Spleen (tissue), 11 donors: ENCODE measurements at regions not wholly inside any gene's neighbourhood (a gene's known extent, or its start where the extent isn't known, plus 50 kb on each side); places are given as distances from the start of the nearest gene placed in this dataset.
"Not testable (repeated sequence)": the region's sequence is repeated elsewhere in the genome, so short reads cannot be mapped to it uniquely, and the experiment has no call there.

Source experiments
- DNase-seq: peaks from one replicate; pipeline ENCODE4 v3.0.0-alpha.2; 2020
- H3K27ac ChIP-seq, 8 donors: fragments of 200-600 bp; sonication (generic) in 7 of 8; 1 replicate in 4 of 8; 2 replicates in 4 of 8; pipeline versions ENCODE4 v1.5.0 to v1.8.0; 2016 to 2021; ENCODE audit warnings: inconsistent platforms in 4 of 8, mild to moderate bottlenecking in 4 of 8, moderate library complexity in 1 of 8
- H3K27me3 ChIP-seq, 7 donors: fragments of 200-600 bp; sonication (generic) in 6 of 7; replicated peaks in 1 of 7; 1 replicate in 4 of 7; 2 replicates in 3 of 7; pipeline versions ENCODE4 v1.5.0 to v1.8.0; 2016 to 2021; ENCODE audit warnings: inconsistent platforms in 3 of 7, mild to moderate bottlenecking in 1 of 7
- H3K36me3 ChIP-seq, 6 donors: fragments of 200-600 bp; sonication (generic) in 5 of 6; 1 replicate in 4 of 6; 2 replicates in 2 of 6; pipeline versions ENCODE4 v1.5.0 to v1.8.0; 2016 to 2021; ENCODE audit warnings: inconsistent platforms in 2 of 6
- H3K4me1 ChIP-seq, 6 donors: fragments of 200-600 bp; sonication (generic) in 5 of 6; 1 replicate in 3 of 6; 2 replicates in 3 of 6; pipeline versions ENCODE4 v1.5.0 to v1.8.0; 2016 to 2021; ENCODE audit warnings: inconsistent platforms in 3 of 6
- H3K4me3 ChIP-seq, 8 donors: fragments of 200-600 bp; sonication (generic) in 7 of 8; 1 replicate in 4 of 8; 2 replicates in 4 of 8; pipeline versions ENCODE4 v1.5.0 to v1.8.0; 2016 to 2021; ENCODE audit warnings: inconsistent platforms in 4 of 8, mild to moderate bottlenecking in 4 of 8, moderate library complexity in 2 of 8
- H3K9me3 ChIP-seq, 8 donors: fragments of 200-600 bp; sonication (generic) in 7 of 8; 1 replicate in 4 of 8; 2 replicates in 4 of 8; pipeline versions ENCODE4 v1.5.0 to v1.8.0; 2016 to 2021; ENCODE audit warnings: inconsistent platforms in 4 of 8
- POLR2A ChIP-seq, 3 donors: fragments of 450-650 bp; IDR thresholded peaks; one replicate each; pipeline ENCODE4 v1.5.1; 2017; ENCODE audit warnings: antibody characterized with exemption in 3 of 3, mild to moderate bottlenecking in 1 of 3
- POLR2AphosphoS5 ChIP-seq, 3 donors: sonication (generic); formaldehyde crosslinking; IDR thresholded peaks; one replicate each; pipeline ENCODE4 v1.5.1; 2017; ENCODE audit warnings: antibody characterized with exemption in 3 of 3
- WGBS, 5 donors: extraction: QIAGEN DNeasy Blood & Tissue Kit in 3 of 5; methylation state at CpG; one replicate each; pipeline versions ENCODE4 v1.1.5 to v1.1.7; 2013 to 2018; 5-methylcytosine and 5-hydroxymethylcytosine counted together
- intact Hi-C: fragments of 100-400 bp; cut with DNase I; formaldehyde crosslinking; loops from one replicate; pipeline ENCODE4 v1.15.0; 2023; ENCODE audit warnings: low total_unique reads
- TF ChIP-seq, protein P1 (sequence below), 11 experiments: fragments of 200-600 bp in 7 of 11; fragments of 450-650 bp in 4 of 11; sonication (generic) in 4 of 11; IDR thresholded peaks in 8 of 11; conservative IDR thresholded peaks in 3 of 11; 1 replicate in 7 of 11; 2 replicates in 4 of 11; pipeline versions ENCODE4 v1.4.0 to v1.8.0; 2016 to 2021; ENCODE audit warnings: antibody characterized with exemption in 11 of 11, inconsistent platforms in 4 of 11, mild to moderate bottlenecking in 1 of 11
- donor health status: healthy with polysubstance abuse.
- donor health status: DM: no; HTN: no; CAD: no; lungs with moderate emphysema.
- donor health status: DM: no; HTN: no; CAD: no.
- donor health status: Bipolar disorder and iron deficiency.
- donor health status: healthy.
- donor health status: DM: no; HTN: no; CAD: no.
- donor health status: DM: yes; HTN: yes; CAD: no.

DNA sequence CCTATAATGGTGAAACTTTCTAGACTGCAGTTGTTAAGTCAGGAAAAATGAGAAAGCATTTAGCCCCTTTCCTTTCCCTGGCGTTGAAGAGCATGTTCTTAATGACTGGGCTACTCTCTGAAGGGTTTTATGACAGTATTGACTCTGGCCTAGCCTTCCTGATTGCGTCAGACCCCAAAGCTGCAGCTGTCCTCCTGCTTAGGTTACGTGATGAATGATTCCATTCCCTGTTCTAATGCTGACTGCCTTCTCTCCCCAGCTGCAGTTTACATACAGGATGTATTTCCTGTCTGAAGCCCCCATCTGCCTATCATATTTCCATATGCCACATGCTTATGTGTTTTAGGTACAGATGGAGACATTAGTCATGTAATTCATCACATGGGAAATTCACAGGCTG is 105.8 kb upstream of the EGFL6 start:
- TF ChIP-seq POLR2AphosphoS5 (IDR thresholded peaks at IDR 0.05) (no peak), POLR2A (IDR thresholded peaks at IDR 0.05) (no peak)
- TF ChIP-seq, protein P1, sequence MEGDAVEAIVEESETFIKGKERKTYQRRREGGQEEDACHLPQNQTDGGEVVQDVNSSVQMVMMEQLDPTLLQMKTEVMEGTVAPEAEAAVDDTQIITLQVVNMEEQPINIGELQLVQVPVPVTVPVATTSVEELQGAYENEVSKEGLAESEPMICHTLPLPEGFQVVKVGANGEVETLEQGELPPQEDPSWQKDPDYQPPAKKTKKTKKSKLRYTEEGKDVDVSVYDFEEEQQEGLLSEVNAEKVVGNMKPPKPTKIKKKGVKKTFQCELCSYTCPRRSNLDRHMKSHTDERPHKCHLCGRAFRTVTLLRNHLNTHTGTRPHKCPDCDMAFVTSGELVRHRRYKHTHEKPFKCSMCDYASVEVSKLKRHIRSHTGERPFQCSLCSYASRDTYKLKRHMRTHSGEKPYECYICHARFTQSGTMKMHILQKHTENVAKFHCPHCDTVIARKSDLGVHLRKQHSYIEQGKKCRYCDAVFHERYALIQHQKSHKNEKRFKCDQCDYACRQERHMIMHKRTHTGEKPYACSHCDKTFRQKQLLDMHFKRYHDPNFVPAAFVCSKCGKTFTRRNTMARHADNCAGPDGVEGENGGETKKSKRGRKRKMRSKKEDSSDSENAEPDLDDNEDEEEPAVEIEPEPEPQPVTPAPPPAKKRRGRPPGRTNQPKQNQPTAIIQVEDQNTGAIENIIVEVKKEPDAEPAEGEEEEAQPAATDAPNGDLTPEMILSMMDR (IDR thresholded peaks at IDR 0.05 in 8 of 11, conservative IDR thresholded peaks at IDR 0.05 in 3 of 11), result no peak
- intact Hi-C loops, result no loop called here
- Histone ChIP-seq H3K4me1 (no peaks in the 10 kb centered on the region), H3K9me3 (peaks cover 0 to 15% (median 3%) of the 10 kb centered on the region in 8 donors), H3K27ac (peak overlapping the region in 2 of 8 donors; percentile 23 to 31), H3K27me3 (peaks cover 0 to under 1% (median 0%) of the 10 kb centered on the region in 7 donors), H3K4me3 (no peak overlapping the region), H3K36me3 (no peaks in the 10 kb centered on the region)
- no peak for DNase-seq
- 28 to 60% (median 43%) methylated on average over 3 of the region's 3 CpGs for WGBS, 5 donors

DNA sequence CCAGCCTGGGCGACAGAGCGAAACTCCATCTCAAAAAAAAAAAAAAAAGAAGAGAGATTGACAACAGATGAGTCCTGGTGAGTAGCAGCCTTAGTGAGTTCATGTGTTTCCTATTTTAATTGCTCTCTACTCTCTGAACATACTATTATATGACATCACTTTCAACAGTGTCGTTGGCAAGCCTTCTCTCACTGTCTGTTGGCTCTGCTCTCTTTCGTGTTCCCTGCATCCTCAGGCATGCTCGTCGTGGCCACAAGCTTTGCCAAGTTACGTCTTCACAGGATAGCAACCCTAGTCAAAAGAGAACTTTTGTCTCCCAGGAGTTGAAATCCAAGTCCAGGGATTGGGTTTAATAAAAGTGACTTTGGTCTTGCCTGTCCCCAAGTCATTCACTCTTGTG is 117.1 kb upstream of the EGFL6 start:
- Histone ChIP-seq H3K36me3 (no peaks in the 10 kb centered on the region), H3K9me3 (no peaks in the 10 kb centered on the region), H3K4me3 (no peak overlapping the region), H3K27ac (no peak overlapping the region), H3K4me1 (no peaks in the 10 kb centered on the region), H3K27me3 (peaks cover 0 to 9% (median 0%) of the 10 kb centered on the region in 7 donors)
- WGBS, 5 donors, result 77 to 100% (median 88%) methylated on average over 7 of the region's 7 CpGs
- no peak for DNase-seq
- no peak for TF ChIP-seq POLR2A (IDR thresholded peaks at IDR 0.05)
- TF ChIP-seq, protein P1 (IDR thresholded peaks at IDR 0.05 in 8 of 11, conservative IDR thresholded peaks at IDR 0.05 in 3 of 11), result no peak
- TF ChIP-seq POLR2AphosphoS5 (IDR thresholded peaks at IDR 0.05), result no peak
- intact Hi-C loops, result no loop called here

- Histone ChIP-seq H3K27ac (no peak overlapping the region), H3K36me3 (no peaks in the 10 kb centered on the region), H3K4me3 (no peak overlapping the region), H3K27me3 (peaks cover 0 to 9% (median 0%) of the 10 kb centered on the region in 7 donors), H3K9me3 (peaks cover 0 to 8% (median 0%) of the 10 kb centered on the region in 8 donors), H3K4me1 (no peaks in the 10 kb centered on the region)
- DNase-seq, result no peak
- TF ChIP-seq POLR2A (IDR thresholded peaks at IDR 0.05), result no peak
- TF ChIP-seq POLR2AphosphoS5 (IDR thresholded peaks at IDR 0.05), result no peak
- TF ChIP-seq, protein P1 (IDR thresholded peaks at IDR 0.05 in 8 of 11, conservative IDR thresholded peaks at IDR 0.05 in 3 of 11), result no peak
- intact Hi-C loops, result no loop called here
Measured at GRCh38 chrX:13449441-13449840, 120.0 kb upstream of the EGFL6 start.

DNA sequence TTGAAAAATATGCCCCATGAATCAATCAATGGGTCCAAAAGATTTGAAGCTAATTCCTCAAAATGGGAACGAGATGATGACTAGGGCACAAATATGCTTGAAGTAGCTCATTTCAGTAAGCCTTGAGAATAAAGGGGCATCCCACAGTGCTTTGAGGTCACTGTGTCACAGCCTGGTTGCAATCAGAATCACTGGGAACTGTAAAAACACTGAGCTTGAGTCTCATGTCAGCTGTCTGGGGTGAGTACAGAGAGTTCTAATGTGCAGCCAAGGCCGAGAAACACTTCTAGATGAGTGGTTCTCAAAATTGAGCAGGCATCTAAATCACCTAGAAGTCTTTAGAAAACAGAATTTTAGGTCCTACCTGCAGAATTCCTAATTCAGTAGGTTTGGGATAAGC is 120.5 kb upstream of the EGFL6 start:
- TF ChIP-seq POLR2A (IDR thresholded peaks at IDR 0.05) (no peak), POLR2AphosphoS5 (IDR thresholded peaks at IDR 0.05) (no peak)
- TF ChIP-seq, protein P1 (IDR thresholded peaks at IDR 0.05 in 8 of 11, conservative IDR thresholded peaks at IDR 0.05 in 3 of 11), result no peak
- no peak for DNase-seq
- H3K4me1 ChIP-seq, result no peaks in the 10 kb centered on the region
- 64 to 96% (median 85%) methylated on average over 1 to 2 of the region's 2 CpGs for WGBS, 5 donors
- peaks cover 0 to 8% (median 0%) of the 10 kb centered on the region in 8 donors for H3K9me3 ChIP-seq
- no peak overlapping the region for H3K4me3 ChIP-seq
- no peak overlapping the region for H3K27ac ChIP-seq
- H3K36me3 ChIP-seq, result no peaks in the 10 kb centered on the region
- H3K27me3 ChIP-seq, result peaks cover 0 to 9% (median 0%) of the 10 kb centered on the region in 7 donors
- intact Hi-C loops, result no loop called here

DNA sequence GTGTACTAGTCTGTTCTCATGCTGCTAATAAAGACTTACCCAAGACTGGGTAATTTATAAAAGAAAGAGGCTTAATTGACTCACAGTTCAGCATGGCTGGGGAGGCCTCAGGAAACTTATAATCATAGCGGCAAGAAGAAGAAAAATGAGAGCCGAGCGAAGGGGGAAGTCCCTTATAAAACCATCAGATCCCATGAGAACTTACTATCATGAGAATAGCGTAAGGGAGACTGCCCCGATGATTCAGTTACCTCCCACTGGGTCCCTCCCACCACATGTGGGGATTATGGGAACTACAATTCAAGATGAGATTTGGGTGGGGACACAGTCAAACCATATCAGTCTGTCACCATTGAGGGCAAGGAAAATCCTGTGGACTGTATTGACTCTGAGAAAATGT is 121.8 kb upstream of the ATXN3L start:
- DNase-seq, H3K4me1 ChIP-seq, intact Hi-C loops, H3K27ac ChIP-seq, H3K27me3 ChIP-seq, H3K36me3 ChIP-seq, H3K4me3 ChIP-seq: not testable (repeated sequence)
- peaks cover 0 to 13% (median 0%) of the 10 kb centered on the region in 8 donors for H3K9me3 ChIP-seq
- WGBS, 5 donors, result 71 to 85% (median 80%) methylated on average over 5 of the region's 5 CpGs
